ENCODE measurements at regions not wholly inside any gene's neighbourhood (a gene's known extent, or its start where the extent isn't known, plus 50 kb on each side); places are given as distances from the start of the nearest gene placed in this dataset.

- DNase-seq (ENCODE audit: low spot score) = no peak
- TF ChIP-seq, protein P1, sequence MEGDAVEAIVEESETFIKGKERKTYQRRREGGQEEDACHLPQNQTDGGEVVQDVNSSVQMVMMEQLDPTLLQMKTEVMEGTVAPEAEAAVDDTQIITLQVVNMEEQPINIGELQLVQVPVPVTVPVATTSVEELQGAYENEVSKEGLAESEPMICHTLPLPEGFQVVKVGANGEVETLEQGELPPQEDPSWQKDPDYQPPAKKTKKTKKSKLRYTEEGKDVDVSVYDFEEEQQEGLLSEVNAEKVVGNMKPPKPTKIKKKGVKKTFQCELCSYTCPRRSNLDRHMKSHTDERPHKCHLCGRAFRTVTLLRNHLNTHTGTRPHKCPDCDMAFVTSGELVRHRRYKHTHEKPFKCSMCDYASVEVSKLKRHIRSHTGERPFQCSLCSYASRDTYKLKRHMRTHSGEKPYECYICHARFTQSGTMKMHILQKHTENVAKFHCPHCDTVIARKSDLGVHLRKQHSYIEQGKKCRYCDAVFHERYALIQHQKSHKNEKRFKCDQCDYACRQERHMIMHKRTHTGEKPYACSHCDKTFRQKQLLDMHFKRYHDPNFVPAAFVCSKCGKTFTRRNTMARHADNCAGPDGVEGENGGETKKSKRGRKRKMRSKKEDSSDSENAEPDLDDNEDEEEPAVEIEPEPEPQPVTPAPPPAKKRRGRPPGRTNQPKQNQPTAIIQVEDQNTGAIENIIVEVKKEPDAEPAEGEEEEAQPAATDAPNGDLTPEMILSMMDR (IDR thresholded peaks at IDR 0.05; ENCODE audit: extremely low read depth, insufficient read depth, missing control alignments) = no peak
- in situ Hi-C loops (cut with MboI; ENCODE audit: low pct_unique_long_range_greater_than_20kb, low sequenced_read_pairs, unreplicated experiment) = no loop called here
Observed at GRCh38 chr2:42944779-42945415, 152.5 kb upstream of the HAAO start.

DNA sequence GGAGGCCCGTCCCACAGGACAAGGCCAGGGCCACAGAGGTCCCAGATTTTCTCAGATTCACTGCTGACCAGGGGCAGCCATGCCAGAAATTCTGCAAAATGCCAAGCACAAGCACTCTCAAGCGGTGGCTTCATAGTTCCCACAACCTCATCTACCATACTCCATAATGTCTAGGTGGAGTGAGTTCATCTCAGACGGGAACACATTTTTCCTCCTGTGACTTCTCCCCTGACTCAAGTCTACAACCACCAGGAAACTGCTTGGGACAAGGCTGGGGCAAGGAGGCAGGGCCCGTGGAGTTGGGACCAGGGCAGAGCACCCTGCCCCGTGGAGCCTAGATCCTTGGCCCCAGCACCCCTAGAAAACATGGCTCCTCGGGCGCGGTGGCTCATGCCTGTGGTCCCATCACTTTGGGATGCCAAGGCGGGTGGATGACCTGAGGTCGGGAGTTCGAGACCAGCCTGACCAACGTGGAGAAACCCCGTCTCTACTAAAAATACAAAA is 150.7 kb upstream of the HAAO start:
- TF ChIP-seq, protein P1 (IDR thresholded peaks at IDR 0.05; ENCODE audit: extremely low read depth, insufficient read depth, missing control alignments) = no peak
- no peak for DNase-seq (ENCODE audit: low spot score)
- in situ Hi-C loops (cut with MboI; ENCODE audit: low pct_unique_long_range_greater_than_20kb, low sequenced_read_pairs, unreplicated experiment) = no loop called here

- TF ChIP-seq, protein P1 (IDR thresholded peaks at IDR 0.05; ENCODE audit: extremely low read depth, insufficient read depth, missing control alignments) = no peak
- DNase-seq (ENCODE audit: low spot score) = no peak
- in situ Hi-C loops (cut with MboI; ENCODE audit: low pct_unique_long_range_greater_than_20kb, low sequenced_read_pairs, unreplicated experiment) = no loop called here
Observed at GRCh38 chr2:42942214-42942989, 150.0 kb upstream of the HAAO start.

GRCh38 chr2:42941633-42942176 is 149.3 kb upstream of the HAAO start:
- in situ Hi-C loops (cut with MboI; ENCODE audit: low pct_unique_long_range_greater_than_20kb, low sequenced_read_pairs, unreplicated experiment) = no loop called here

DNA sequence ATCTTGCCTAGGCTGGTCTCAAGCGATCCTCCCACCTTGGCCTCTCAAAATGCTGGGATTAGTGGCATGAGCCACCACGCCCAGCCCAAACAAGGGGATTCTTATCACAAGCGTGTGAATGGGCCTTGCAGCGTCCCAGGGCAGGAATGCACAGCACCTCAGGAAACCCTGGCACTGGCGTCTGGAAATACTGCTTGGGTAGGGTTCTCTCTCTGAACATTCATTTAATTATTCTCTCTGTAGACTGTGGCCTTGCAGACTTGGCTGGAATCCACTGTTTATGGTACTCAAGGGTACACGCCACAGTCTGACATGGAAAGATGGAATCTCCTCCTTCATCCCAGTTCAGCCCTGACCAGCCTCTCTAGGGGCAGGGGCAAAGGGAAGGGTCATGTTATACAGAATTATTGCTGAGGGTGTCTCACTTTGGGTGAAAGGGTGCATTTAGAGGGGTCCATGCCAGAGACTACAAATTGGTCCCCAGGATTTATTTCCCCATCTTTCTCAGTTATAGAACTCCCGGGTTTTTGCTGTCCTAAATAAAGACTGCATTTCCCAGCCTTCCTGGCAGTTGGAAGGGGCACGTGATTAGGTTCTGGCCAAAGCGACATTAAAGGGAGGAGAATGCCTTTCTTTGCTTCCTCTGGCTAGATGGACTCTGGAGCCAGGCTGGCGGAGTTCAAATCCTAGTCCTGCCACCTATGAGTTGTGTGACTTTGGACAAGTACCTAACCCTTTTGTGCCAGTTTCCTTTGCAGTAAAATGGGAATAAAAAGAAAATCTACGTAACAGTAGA is 147.2 kb upstream of the HAAO start:
- in situ Hi-C loops (cut with MboI; ENCODE audit: low pct_unique_long_range_greater_than_20kb, low sequenced_read_pairs, unreplicated experiment) = no loop called here
- TF ChIP-seq, protein P1 (IDR thresholded peaks at IDR 0.05; ENCODE audit: extremely low read depth, insufficient read depth, missing control alignments) = no peak

More at GRCh38 chr2:42941633-42942176, 149.3 kb upstream of the HAAO start:
- no peak for DNase-seq (ENCODE audit: low spot score)
- TF ChIP-seq, protein P1 (IDR thresholded peaks at IDR 0.05; ENCODE audit: extremely low read depth, insufficient read depth, missing control alignments) = no peak

More for the DNA sequence above, 147.2 kb upstream of the HAAO start:
- no peak for DNase-seq (ENCODE audit: low spot score)
